ENCODE measurements at regions not wholly inside any gene's neighbourhood (a gene's known extent, or its start where the extent isn't known, plus 50 kb on each side); places are given as distances from the start of the nearest gene placed in this dataset.

DNA sequence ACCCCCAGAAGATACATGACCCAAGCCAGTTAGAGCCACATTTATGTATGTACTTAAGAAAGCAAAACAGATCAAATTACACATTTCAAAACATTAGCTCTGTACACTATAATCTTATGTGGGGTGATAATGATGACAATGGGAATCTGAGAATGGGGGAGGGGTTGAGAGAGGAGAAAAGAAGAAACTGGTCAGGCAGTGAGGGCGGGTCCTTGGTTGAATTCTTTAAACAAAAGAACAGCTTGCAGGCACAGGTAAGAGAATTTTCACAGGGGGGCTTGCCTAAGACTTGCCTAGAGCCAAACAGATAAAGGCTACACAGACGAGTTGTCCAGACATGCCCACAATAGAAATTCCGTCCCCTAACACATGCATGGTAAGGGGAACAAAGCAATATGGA, 76.8 kb upstream of the PTER start:
- TF ChIP-seq, protein P1, sequence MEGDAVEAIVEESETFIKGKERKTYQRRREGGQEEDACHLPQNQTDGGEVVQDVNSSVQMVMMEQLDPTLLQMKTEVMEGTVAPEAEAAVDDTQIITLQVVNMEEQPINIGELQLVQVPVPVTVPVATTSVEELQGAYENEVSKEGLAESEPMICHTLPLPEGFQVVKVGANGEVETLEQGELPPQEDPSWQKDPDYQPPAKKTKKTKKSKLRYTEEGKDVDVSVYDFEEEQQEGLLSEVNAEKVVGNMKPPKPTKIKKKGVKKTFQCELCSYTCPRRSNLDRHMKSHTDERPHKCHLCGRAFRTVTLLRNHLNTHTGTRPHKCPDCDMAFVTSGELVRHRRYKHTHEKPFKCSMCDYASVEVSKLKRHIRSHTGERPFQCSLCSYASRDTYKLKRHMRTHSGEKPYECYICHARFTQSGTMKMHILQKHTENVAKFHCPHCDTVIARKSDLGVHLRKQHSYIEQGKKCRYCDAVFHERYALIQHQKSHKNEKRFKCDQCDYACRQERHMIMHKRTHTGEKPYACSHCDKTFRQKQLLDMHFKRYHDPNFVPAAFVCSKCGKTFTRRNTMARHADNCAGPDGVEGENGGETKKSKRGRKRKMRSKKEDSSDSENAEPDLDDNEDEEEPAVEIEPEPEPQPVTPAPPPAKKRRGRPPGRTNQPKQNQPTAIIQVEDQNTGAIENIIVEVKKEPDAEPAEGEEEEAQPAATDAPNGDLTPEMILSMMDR (IDR thresholded peaks at IDR 0.05; ENCODE audit: insufficient read depth, low read length, poor library complexity, severe bottlenecking) = no peak
- TF ChIP-seq EZH2phosphoT487 (conservative IDR thresholded peaks at IDR 0.05; ENCODE audit: low read length) = no peak
- H3K27ac ChIP-seq (ENCODE audit: low read depth, low read length) = no peak overlapping the region
- no peak overlapping the region for H3K4me3 ChIP-seq (ENCODE audit: insufficient read depth, low read length, poor library complexity, severe bottlenecking)
- no peak overlapping the region for H2AFZ ChIP-seq (ENCODE audit: low read depth, low read length, severe bottlenecking)
- peaks cover 7% of the 10 kb centered on the region; the same call in 1 of the 2 replicates for H3K9me3 ChIP-seq (ENCODE audit: insufficient read depth, low read length)
- H3K27me3 ChIP-seq (ENCODE audit: low read length) = no peaks in the 10 kb centered on the region
- no peaks in the 10 kb centered on the region for H3K36me3 ChIP-seq (ENCODE audit: low read length)
- H3K9ac ChIP-seq (ENCODE audit: low read length) = no peak overlapping the region
- H4K20me1 ChIP-seq (ENCODE audit: low read depth, low read length) = no peaks in the 10 kb centered on the region
- no peaks in the 10 kb centered on the region for H3K79me2 ChIP-seq (ENCODE audit: insufficient read depth, low read length)
- H3F3A ChIP-seq (ENCODE audit: insufficient read depth) = no peaks in the 10 kb centered on the region
- no peaks in the 10 kb centered on the region for H3K9me2 ChIP-seq (replicated peaks; ENCODE audit: insufficient read depth, low read length)
- no peak overlapping the region for H3K4me2 ChIP-seq (ENCODE audit: low read depth, low read length, poor library complexity, severe bottlenecking)

DNA sequence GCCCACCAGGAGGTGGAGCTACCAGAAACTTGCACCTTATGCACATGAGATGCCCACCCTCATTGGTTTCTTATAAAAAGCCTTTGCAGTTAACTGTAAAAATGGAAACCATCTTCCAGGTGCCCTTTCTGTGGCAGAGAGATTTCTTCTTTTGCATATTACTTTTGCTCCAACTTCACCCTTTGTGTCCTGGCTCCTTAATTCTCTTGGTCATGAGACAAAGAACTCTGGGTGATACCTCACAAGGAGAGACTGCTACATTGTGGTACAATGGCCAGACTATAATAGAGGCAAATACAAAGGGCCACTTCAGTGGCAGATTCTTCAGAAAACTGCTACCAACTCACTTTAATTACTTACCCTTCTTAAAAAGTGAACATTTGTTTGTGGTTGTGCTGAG, 76.4 kb upstream of the PTER start:
- Histone ChIP-seq H3K4me2 (ENCODE audit: low read depth, low read length, poor library complexity, severe bottlenecking) (no peak overlapping the region), H2AFZ (ENCODE audit: low read depth, low read length, severe bottlenecking) (no peak overlapping the region), H3K36me3 (ENCODE audit: low read length) (no peaks in the 10 kb centered on the region), H3F3A (ENCODE audit: insufficient read depth) (no peaks in the 10 kb centered on the region), H3K9me2 (replicated peaks; ENCODE audit: insufficient read depth, low read length) (no peaks in the 10 kb centered on the region), H3K9ac (ENCODE audit: low read length) (no peak overlapping the region), H3K27me3 (ENCODE audit: low read length) (no peaks in the 10 kb centered on the region), H3K27ac (ENCODE audit: low read depth, low read length) (no peak overlapping the region), H3K9me3 (ENCODE audit: insufficient read depth, low read length) (peaks cover 7% of the 10 kb centered on the region; the same call in 1 of the 2 replicates), H4K20me1 (ENCODE audit: low read depth, low read length) (no peaks in the 10 kb centered on the region), H3K4me3 (ENCODE audit: insufficient read depth, low read length, poor library complexity, severe bottlenecking) (no peak overlapping the region), H3K79me2 (ENCODE audit: insufficient read depth, low read length) (no peaks in the 10 kb centered on the region)
- no peak for TF ChIP-seq EZH2phosphoT487 (conservative IDR thresholded peaks at IDR 0.05; ENCODE audit: low read length)
- TF ChIP-seq, protein P1 (IDR thresholded peaks at IDR 0.05; ENCODE audit: insufficient read depth, low read length, poor library complexity, severe bottlenecking) = no peak

DNA sequence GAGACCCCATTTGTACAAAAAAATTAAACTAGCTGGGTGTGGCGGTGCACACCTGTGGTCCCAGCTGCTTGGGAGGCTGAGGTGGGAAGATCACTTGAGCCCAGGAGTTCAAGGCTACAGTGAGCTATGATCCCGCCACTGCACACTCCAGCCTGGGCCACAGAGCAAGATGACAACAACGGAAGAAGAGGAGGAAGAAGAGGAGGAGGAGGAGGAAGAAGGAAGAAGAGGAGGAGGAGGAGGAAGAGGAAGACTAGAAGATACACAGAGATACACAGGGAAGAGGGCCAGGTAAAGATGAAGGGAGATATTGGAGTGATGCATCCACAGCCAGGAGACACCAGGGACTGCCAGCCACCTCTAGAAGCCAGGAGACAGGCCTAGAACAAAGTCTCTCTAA, 75.7 kb upstream of the PTER start:
- Histone ChIP-seq H3K36me3 (ENCODE audit: low read length) (no peaks in the 10 kb centered on the region), H3K4me2 (ENCODE audit: low read depth, low read length, poor library complexity, severe bottlenecking) (no peak overlapping the region), H3F3A (ENCODE audit: insufficient read depth) (no peaks in the 10 kb centered on the region), H3K79me2 (ENCODE audit: insufficient read depth, low read length) (no peaks in the 10 kb centered on the region), H3K9me2 (replicated peaks; ENCODE audit: insufficient read depth, low read length) (no peaks in the 10 kb centered on the region), H3K4me3 (ENCODE audit: insufficient read depth, low read length, poor library complexity, severe bottlenecking) (no peak overlapping the region), H2AFZ (ENCODE audit: low read depth, low read length, severe bottlenecking) (no peak overlapping the region), H3K27me3 (ENCODE audit: low read length) (no peaks in the 10 kb centered on the region), H4K20me1 (ENCODE audit: low read depth, low read length) (no peaks in the 10 kb centered on the region), H3K27ac (ENCODE audit: low read depth, low read length) (no peak overlapping the region), H3K9me3 (ENCODE audit: insufficient read depth, low read length) (peaks cover 7% of the 10 kb centered on the region; the same call in 1 of the 2 replicates), H3K9ac (ENCODE audit: low read length) (no peak overlapping the region)
- no peak for TF ChIP-seq EZH2phosphoT487 (conservative IDR thresholded peaks at IDR 0.05; ENCODE audit: low read length)
- TF ChIP-seq, protein P1 (IDR thresholded peaks at IDR 0.05; ENCODE audit: insufficient read depth, low read length, poor library complexity, severe bottlenecking) = no peak

Data from SU-DHL-6 (cell line).